Prostate gland (tissue), 2 donors: ENCODE measurements at regions not wholly inside any gene's neighbourhood (a gene's known extent, or its start where the extent isn't known, plus 50 kb on each side); places are given as distances from the start of the nearest gene placed in this dataset.
"Not testable (repeated sequence)": the region's sequence is repeated elsewhere in the genome, so short reads cannot be mapped to it uniquely, and the experiment has no call there.

Experiments
- DNase-seq: peaks from one replicate; pipeline ENCODE4 v3.0.0-alpha.2; 2019; ENCODE audit warnings: low spot score
- H3K27ac ChIP-seq, 2 donors: fragments of 200-600 bp; sonication (generic); 2 replicates each; pipeline ENCODE4 v1.5.1; 2017 to 2019
- H3K27me3 ChIP-seq: fragments of 200-600 bp; sonication (generic); replicated peaks from 2 replicates; pipeline ENCODE4 v1.5.1; 2019; ENCODE audit not compliant: insufficient read depth
- H3K36me3 ChIP-seq, 2 donors: fragments of 200-600 bp; sonication (generic); 1 replicate in 1 of 2; 2 replicates in 1 of 2; pipeline versions ENCODE4 v1.5.1 to v1.8.1; 2017 to 2019
- H3K4me1 ChIP-seq: fragments of 200-600 bp; sonication (generic); replicated peaks from 2 replicates; pipeline ENCODE4 v1.5.1; 2019
- H3K4me3 ChIP-seq, 2 donors: fragments of 200-600 bp; sonication (generic); 2 replicates each; pipeline ENCODE4 v1.5.1; 2017 to 2019
- H3K9me3 ChIP-seq: fragments of 200-600 bp; sonication (generic); 2 replicates; pipeline ENCODE4 v1.5.1; 2017
- POLR2A ChIP-seq: fragments of 450-650 bp; IDR thresholded peaks from one replicate; pipeline ENCODE4 v1.6.1; 2016; ENCODE audit warnings: antibody characterized with exemption, mild to moderate bottlenecking
- POLR2AphosphoS5 ChIP-seq: sonication (generic); formaldehyde crosslinking; IDR thresholded peaks from one replicate; pipeline ENCODE4 v1.6.1; 2017; ENCODE audit warnings: antibody characterized with exemption
- WGBS: methylation state at CpG from one replicate; pipeline ENCODE4 v1.1.5; 2018; 5-methylcytosine and 5-hydroxymethylcytosine counted together
- intact Hi-C: fragments of 100-400 bp; cut with DNase I; formaldehyde crosslinking; loops from one replicate; pipeline ENCODE4 v1.14.2; 2022
- TF ChIP-seq, protein P1 (sequence below), 4 experiments: fragments of 200-600 bp in 2 of 4; fragments of 450-650 bp in 2 of 4; sonication (generic) in 2 of 4; IDR thresholded peaks; 1 replicate in 3 of 4; 2 replicates in 1 of 4; pipeline ENCODE4 v1.5.1; 2016 to 2019; ENCODE audit warnings: antibody characterized with exemption in 4 of 4, mild to moderate bottlenecking in 2 of 4, moderate library complexity in 2 of 4

DNA sequence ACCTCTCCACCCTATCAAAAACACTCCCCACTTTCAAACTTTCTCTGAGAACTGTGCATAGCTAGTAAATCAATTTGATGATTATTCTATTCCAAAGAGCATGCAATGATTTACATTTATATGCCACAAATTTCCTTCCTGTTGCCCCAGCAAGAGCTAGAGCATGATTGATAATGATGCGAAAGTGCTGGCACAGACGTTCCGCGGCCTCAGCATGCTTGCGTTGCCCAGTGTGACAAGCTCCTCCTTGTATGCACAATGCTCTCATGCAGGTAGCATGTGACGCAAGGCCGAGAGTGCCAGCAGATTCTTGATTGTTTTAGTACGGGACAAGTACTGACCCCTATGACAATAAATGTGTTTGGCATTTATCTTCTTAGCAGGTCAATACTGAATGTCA, 696.3 kb upstream of the SLC35B3 start:
- TF ChIP-seq, protein P1, sequence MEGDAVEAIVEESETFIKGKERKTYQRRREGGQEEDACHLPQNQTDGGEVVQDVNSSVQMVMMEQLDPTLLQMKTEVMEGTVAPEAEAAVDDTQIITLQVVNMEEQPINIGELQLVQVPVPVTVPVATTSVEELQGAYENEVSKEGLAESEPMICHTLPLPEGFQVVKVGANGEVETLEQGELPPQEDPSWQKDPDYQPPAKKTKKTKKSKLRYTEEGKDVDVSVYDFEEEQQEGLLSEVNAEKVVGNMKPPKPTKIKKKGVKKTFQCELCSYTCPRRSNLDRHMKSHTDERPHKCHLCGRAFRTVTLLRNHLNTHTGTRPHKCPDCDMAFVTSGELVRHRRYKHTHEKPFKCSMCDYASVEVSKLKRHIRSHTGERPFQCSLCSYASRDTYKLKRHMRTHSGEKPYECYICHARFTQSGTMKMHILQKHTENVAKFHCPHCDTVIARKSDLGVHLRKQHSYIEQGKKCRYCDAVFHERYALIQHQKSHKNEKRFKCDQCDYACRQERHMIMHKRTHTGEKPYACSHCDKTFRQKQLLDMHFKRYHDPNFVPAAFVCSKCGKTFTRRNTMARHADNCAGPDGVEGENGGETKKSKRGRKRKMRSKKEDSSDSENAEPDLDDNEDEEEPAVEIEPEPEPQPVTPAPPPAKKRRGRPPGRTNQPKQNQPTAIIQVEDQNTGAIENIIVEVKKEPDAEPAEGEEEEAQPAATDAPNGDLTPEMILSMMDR (IDR thresholded peaks at IDR 0.05): no peak
- TF ChIP-seq POLR2AphosphoS5: peak; percentile 36
- H3K27me3 ChIP-seq: no peaks in the 10 kb centered on the region
- H3K4me3 ChIP-seq: no peak overlapping the region
- peak; percentile 43 for DNase-seq
- WGBS: 19% methylated on average over 8 of the region's 8 CpGs
- H3K4me1 ChIP-seq: no peaks in the 10 kb centered on the region
- no peaks in the 10 kb centered on the region for H3K36me3 ChIP-seq
- intact Hi-C loops: no loop called here
- no peaks in the 10 kb centered on the region for H3K9me3 ChIP-seq
- H3K27ac ChIP-seq: no peak overlapping the region

DNA sequence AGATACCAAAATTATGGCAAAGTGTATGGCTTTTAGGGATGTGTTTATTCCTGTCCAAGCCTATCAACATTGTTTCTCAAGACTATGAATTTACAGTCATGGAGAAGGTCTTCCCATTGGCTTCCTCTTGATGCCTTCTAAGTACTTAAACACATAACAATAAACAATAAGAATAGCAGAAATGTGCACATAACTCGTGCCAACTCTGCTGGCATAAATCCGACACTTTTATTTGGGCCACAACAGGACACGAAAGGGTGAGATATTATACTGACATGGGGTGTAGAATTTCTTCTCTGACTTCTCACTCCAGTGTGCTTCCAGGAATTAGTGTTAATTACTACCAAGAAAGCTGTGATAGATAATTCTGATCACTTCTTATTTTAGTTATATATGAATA, 695.9 kb upstream of the SLC35B3 start:
- Histone ChIP-seq H3K4me3 (no peak overlapping the region), H3K4me1 (no peaks in the 10 kb centered on the region), H3K27ac (no peak overlapping the region), H3K9me3 (no peaks in the 10 kb centered on the region), H3K27me3 (no peaks in the 10 kb centered on the region), H3K36me3 (no peaks in the 10 kb centered on the region)
- TF ChIP-seq, protein P1 (IDR thresholded peaks at IDR 0.05): no peak
- TF ChIP-seq POLR2A (no peak), POLR2AphosphoS5 (no peak)
- WGBS: 12% methylated on average over 3 of the region's 3 CpGs
- DNase-seq: no peak
- intact Hi-C loops: no loop called here

DNA sequence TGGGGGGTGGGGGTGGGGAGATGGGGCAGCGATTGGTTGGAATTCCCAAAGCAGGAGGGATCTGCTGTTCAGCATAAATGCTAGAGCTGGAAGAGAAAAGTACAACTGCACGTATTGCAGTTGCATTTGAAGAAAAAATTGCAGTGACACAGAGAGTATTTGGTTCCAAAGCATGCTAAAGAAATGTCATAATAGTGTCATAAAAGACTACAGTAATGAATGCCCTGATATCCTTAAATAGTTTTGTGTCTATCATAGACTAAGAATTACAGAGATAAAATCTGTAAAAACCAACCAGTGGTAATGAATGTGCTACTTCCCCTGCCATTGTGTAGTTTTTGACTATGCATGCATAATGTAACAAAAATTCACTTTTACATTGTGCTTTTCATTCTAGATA, 693.6 kb upstream of the SLC35B3 start:
- no peaks in the 10 kb centered on the region for H3K9me3 ChIP-seq
- TF ChIP-seq, protein P1 (IDR thresholded peaks at IDR 0.05): no peak
- TF ChIP-seq POLR2AphosphoS5 (no peak), POLR2A (no peak)
- no peak overlapping the region for H3K27ac ChIP-seq
- 81% methylated on average over 2 of the region's 2 CpGs for WGBS
- no peak for DNase-seq
- no peaks in the 10 kb centered on the region for H3K27me3 ChIP-seq
- no peak overlapping the region for H3K4me3 ChIP-seq
- intact Hi-C loops: no loop called here
- H3K4me1 ChIP-seq: no peaks in the 10 kb centered on the region
- no peaks in the 10 kb centered on the region for H3K36me3 ChIP-seq

DNA sequence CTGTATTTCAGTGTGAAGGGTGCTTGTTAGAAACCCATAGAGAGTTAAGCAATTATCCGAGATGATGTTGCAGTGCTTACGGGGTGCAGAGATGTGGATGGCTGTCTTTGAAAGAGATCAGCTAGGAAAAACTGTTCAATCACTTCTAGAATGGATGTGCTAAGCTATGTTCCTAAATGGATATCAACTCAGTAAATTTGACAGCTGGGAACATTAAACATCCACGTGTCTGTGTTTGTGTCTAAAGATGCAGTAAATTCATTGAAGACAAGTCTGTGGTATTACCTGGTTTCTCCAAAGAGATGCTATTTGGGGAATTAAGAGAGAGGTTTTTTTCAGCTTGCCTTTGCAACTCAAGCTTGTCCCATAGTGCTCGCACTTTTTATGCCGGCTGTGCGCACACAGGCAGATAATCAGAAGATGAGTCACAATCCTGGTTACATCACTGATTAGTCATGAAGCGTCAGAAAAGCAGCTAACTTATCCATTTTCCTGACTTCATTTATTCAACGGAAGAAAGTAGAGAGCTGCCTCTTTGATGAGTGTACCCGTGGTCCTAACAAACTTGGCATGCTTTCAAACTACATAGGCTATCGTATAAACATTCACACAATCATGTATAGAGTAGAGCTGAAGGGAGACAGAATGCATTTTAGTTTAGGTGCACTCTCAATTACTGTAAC, 691.7 kb upstream of the SLC35B3 start:
- Histone ChIP-seq H3K4me1 (no peaks in the 10 kb centered on the region), H3K9me3 (no peaks in the 10 kb centered on the region), H3K27me3 (no peaks in the 10 kb centered on the region), H3K27ac (no peak overlapping the region), H3K4me3 (no peak overlapping the region), H3K36me3 (no peaks in the 10 kb centered on the region)
- DNase-seq: no peak
- intact Hi-C loops: no loop called here
- WGBS: 57% methylated on average over 10 of the region's 10 CpGs
- no peak for TF ChIP-seq POLR2A
- TF ChIP-seq, protein P1 (IDR thresholded peaks at IDR 0.05): no peak
- no peak for TF ChIP-seq POLR2AphosphoS5

DNA sequence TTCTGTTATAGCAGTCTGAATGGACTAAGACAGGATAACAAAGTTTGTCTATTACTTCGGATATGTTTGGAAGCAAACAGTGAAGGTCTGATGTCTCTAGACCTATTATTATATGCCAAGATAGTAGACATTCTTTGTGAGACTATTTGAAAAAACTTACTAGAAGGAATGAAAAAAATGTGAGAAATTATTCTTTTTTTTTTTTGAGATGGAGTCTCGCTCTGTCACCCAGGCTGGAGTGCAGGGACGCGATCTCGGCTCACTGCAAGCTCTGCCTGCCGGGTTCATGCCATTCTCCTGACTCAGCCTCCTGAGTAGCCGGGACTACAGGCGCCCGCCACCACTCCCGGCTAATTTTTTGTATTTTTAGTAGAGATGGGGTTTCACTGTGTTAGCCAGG, 690.7 kb upstream of the SLC35B3 start:
- H3K27me3 ChIP-seq, H3K4me3 ChIP-seq, H3K27ac ChIP-seq, H3K36me3 ChIP-seq, intact Hi-C loops, H3K9me3 ChIP-seq, H3K4me1 ChIP-seq, DNase-seq: not testable (repeated sequence)
- 92% methylated on average over 10 of the region's 10 CpGs for WGBS
